Type B pancreatic cell (in vitro differentiated cells): ENCODE measurements at regions not wholly inside any gene's neighbourhood (a gene's known extent, or its start where the extent isn't known, plus 50 kb on each side); places are given as distances from the start of the nearest gene placed in this dataset.

Experiments used
- DNase-seq: peaks from one replicate; pipeline ENCODE4 v3.0.0; 2021; ENCODE audit warnings: mixed read lengths; ENCODE audit not compliant: unreplicated experiment; ENCODE audit errors: extremely low spot score
- H3K27ac Mint-ChIP-seq: 2 replicates; pipeline ENCODE4 v1.8.0; 2021; ENCODE audit warnings: mild to moderate bottlenecking, mixed read lengths
- H3K27me3 Mint-ChIP-seq: 2 replicates; pipeline ENCODE4 v1.8.0; 2021; ENCODE audit warnings: mixed read lengths
- H3K36me3 Mint-ChIP-seq: 2 replicates; pipeline ENCODE4 v1.8.0; 2021; ENCODE audit warnings: mixed read lengths
- H3K4me1 Mint-ChIP-seq: one replicate; pipeline ENCODE4 v1.8.0; 2021; ENCODE audit warnings: mixed read lengths; ENCODE audit not compliant: unreplicated experiment
- H3K4me3 Mint-ChIP-seq: 2 replicates; pipeline ENCODE4 v1.8.0; 2021; ENCODE audit warnings: mild to moderate bottlenecking, mixed read lengths
- H3K9me3 Mint-ChIP-seq: 2 replicates; pipeline ENCODE4 v1.8.0; 2021; ENCODE audit warnings: mixed read lengths
- TF ChIP-seq, protein P1 (sequence below): fragments of 200-600 bp; sonication (generic); conservative IDR thresholded peaks from 2 replicates; pipeline ENCODE4 v1.5.0; 2021; ENCODE audit warnings: antibody characterized with exemption, mild to moderate bottlenecking

DNA sequence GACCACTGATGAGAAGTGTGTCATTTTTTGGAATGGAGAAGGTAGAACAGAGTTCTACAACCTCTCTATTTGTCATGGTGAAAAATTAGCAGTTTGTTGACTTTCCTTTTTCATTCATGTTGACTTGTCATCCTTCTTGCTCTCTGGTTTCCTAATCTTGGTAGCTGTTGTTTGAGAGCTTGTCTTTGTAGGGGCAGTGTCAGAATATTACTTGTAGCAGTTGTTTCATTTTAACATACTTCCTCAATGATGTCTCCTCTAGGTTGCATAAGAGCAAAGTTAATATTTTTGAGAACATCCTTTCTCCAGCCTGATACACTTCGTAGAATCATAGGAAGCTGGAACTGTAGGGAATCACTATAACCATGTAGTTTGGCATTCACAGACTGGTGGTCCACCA lies 368.2 kb upstream of the FANCL start:
- Mint-ChIP-seq H3K27me3 (no peaks in the 10 kb centered on the region), H3K27ac (no peak overlapping the region), H3K4me3 (no peak overlapping the region), H3K4me1 (peaks cover 6% of the 10 kb centered on the region), H3K9me3 (no peaks in the 10 kb centered on the region), H3K36me3 (no peaks in the 10 kb centered on the region)
- no peak for DNase-seq
- TF ChIP-seq, protein P1, sequence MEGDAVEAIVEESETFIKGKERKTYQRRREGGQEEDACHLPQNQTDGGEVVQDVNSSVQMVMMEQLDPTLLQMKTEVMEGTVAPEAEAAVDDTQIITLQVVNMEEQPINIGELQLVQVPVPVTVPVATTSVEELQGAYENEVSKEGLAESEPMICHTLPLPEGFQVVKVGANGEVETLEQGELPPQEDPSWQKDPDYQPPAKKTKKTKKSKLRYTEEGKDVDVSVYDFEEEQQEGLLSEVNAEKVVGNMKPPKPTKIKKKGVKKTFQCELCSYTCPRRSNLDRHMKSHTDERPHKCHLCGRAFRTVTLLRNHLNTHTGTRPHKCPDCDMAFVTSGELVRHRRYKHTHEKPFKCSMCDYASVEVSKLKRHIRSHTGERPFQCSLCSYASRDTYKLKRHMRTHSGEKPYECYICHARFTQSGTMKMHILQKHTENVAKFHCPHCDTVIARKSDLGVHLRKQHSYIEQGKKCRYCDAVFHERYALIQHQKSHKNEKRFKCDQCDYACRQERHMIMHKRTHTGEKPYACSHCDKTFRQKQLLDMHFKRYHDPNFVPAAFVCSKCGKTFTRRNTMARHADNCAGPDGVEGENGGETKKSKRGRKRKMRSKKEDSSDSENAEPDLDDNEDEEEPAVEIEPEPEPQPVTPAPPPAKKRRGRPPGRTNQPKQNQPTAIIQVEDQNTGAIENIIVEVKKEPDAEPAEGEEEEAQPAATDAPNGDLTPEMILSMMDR: no peak

GRCh38 chr2:58608146-58608545 lies 367.0 kb upstream of the FANCL start:
- no peak overlapping the region for H3K4me3 Mint-ChIP-seq
- H3K27me3 Mint-ChIP-seq: no peaks in the 10 kb centered on the region
- H3K27ac Mint-ChIP-seq: no peak overlapping the region
- H3K36me3 Mint-ChIP-seq: no peaks in the 10 kb centered on the region
- no peak for DNase-seq
- H3K4me1 Mint-ChIP-seq: peaks cover 6% of the 10 kb centered on the region
- TF ChIP-seq, protein P1: no peak
- no peaks in the 10 kb centered on the region for H3K9me3 Mint-ChIP-seq

- no peak overlapping the region for H3K27ac Mint-ChIP-seq
Measured at GRCh38 chr2:58607448-58607847, 366.3 kb upstream of the FANCL start.

GRCh38 chr2:58606799-58607198 lies 365.7 kb upstream of the FANCL start:
- Mint-ChIP-seq H3K27me3 (no peaks in the 10 kb centered on the region), H3K9me3 (no peaks in the 10 kb centered on the region), H3K36me3 (no peaks in the 10 kb centered on the region), H3K27ac (no peak overlapping the region), H3K4me3 (no peak overlapping the region), H3K4me1 (peaks cover 6% of the 10 kb centered on the region)
- TF ChIP-seq, protein P1: no peak
- DNase-seq: no peak

More at GRCh38 chr2:58607448-58607847, 366.3 kb upstream of the FANCL start:
- DNase-seq: no peak
- Mint-ChIP-seq H3K4me1 (peaks cover 6% of the 10 kb centered on the region), H3K4me3 (no peak overlapping the region), H3K9me3 (no peaks in the 10 kb centered on the region), H3K27me3 (no peaks in the 10 kb centered on the region), H3K36me3 (no peaks in the 10 kb centered on the region)
- TF ChIP-seq, protein P1: no peak

DNA sequence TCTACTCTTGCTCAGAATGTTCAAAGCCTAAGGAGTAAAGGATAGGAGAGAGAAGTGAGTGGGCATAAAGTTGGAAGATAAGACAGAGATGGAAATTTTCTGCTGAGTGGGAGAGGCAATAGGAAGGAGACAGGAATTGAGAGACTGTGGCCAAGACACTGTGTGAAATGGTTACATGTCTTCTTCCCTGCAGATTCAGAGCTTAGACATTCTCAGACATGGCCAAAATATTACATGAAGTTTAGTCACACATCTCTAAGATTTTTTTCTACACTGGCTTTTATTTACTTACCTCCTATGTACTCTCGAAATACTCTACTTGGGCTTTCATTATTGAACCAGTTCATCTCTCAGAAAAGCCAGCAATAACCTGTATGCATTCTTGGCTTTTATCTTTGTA lies 363.0 kb upstream of the FANCL start:
- no peaks in the 10 kb centered on the region for H3K36me3 Mint-ChIP-seq
- H3K27ac Mint-ChIP-seq: no peak overlapping the region
- no peaks in the 10 kb centered on the region for H3K27me3 Mint-ChIP-seq

More for the DNA sequence above, 363.0 kb upstream of the FANCL start:
- TF ChIP-seq, protein P1: no peak
- DNase-seq: no peak
- Mint-ChIP-seq H3K4me3 (no peak overlapping the region), H3K4me1 (peaks cover 2% of the 10 kb centered on the region), H3K9me3 (no peaks in the 10 kb centered on the region)
